ENCODE measurements at regions not wholly inside any gene's neighbourhood (a gene's known extent, or its start where the extent isn't known, plus 50 kb on each side); places are given as distances from the start of the nearest gene placed in this dataset.
A peak's percentile ranks its signal among the peaks of the same experiment; 100 is the strongest.
"Not testable (repeated sequence)": the region's sequence is repeated elsewhere in the genome, so short reads cannot be mapped to it uniquely, and the experiment has no call there.

- intact Hi-C loops (cut with DNase I) = no loop called here
- no peak for ATAC-seq
- no peak for DNase-seq (ENCODE audit: low spot score)
Measured at GRCh38 chr7:131726031-131726430, 169.6 kb upstream of the PODXL start.

- no peak for ATAC-seq
- DNase-seq (ENCODE audit: low spot score) = no peak
- intact Hi-C loops (cut with DNase I) = no loop called here
Measured at GRCh38 chr7:131724776-131725345, 168.4 kb upstream of the PODXL start.

- no peak for ATAC-seq
Measured at GRCh38 chr7:131723926-131724325, 167.5 kb upstream of the PODXL start.

GRCh38 chr7:131722371-131722770, 165.9 kb upstream of the PODXL start:
- ATAC-seq (no peak), DNase-seq (ENCODE audit: low spot score) (no peak)
- intact Hi-C loops (cut with DNase I) = no loop called here

More at GRCh38 chr7:131723926-131724325, 167.5 kb upstream of the PODXL start:
- intact Hi-C loops (cut with DNase I) = no loop called here
- no peak for DNase-seq (ENCODE audit: low spot score)

GRCh38 chr7:131721660-131722059, 165.2 kb upstream of the PODXL start:
- no peak for ATAC-seq
- intact Hi-C loops (cut with DNase I) = no loop called here
- no peak for DNase-seq (ENCODE audit: low spot score)

- intact Hi-C loops (cut with DNase I) = no loop called here
- DNase-seq (ENCODE audit: low spot score) (no peak), ATAC-seq (no peak)
Measured at GRCh38 chr7:131720703-131721102, 164.3 kb upstream of the PODXL start.

- DNase-seq (ENCODE audit: low spot score) (no peak), ATAC-seq (no peak)
- intact Hi-C loops (cut with DNase I) = no loop called here
Measured at GRCh38 chr7:131717181-131717580, 160.8 kb upstream of the PODXL start.

- intact Hi-C loops (cut with DNase I) = no loop called here
- DNase-seq (ENCODE audit: low spot score) (no peak), ATAC-seq (no peak)
Measured at GRCh38 chr7:131699323-131699722, 142.9 kb upstream of the PODXL start.

GRCh38 chr7:131692131-131692960, 135.9 kb upstream of the PODXL start:
- DNase-seq (ENCODE audit: low spot score) (no peak), ATAC-seq (peak; percentile 65)
- intact Hi-C loops (cut with DNase I) = no loop called here

- intact Hi-C loops (cut with DNase I) = no loop called here
- ATAC-seq = no peak
- no peak for DNase-seq (ENCODE audit: low spot score)
Measured at GRCh38 chr7:131691454-131692130, 135.2 kb upstream of the PODXL start.

GRCh38 chr7:131690441-131690840, 134.0 kb upstream of the PODXL start:
- DNase-seq (ENCODE audit: low spot score) = no peak
- intact Hi-C loops (cut with DNase I) = no loop called here
- no peak for ATAC-seq

GRCh38 chr7:131689662-131690234, 133.3 kb upstream of the PODXL start:
- no peak for DNase-seq (ENCODE audit: low spot score)
- no peak for ATAC-seq
- intact Hi-C loops (cut with DNase I) = no loop called here

- intact Hi-C loops (cut with DNase I) = no loop called here
- peak; percentile 73 for ATAC-seq
- DNase-seq (ENCODE audit: low spot score) = peak; percentile 80
Measured at GRCh38 chr7:131688738-131689661, 132.6 kb upstream of the PODXL start.

- intact Hi-C loops (cut with DNase I) = no loop called here
- no peak for DNase-seq (ENCODE audit: low spot score)
- no peak for ATAC-seq
Measured at GRCh38 chr7:131687296-131687695, 130.9 kb upstream of the PODXL start.

- DNase-seq (ENCODE audit: low spot score) = no peak
- ATAC-seq = no peak
- intact Hi-C loops (cut with DNase I) = no loop called here
Measured at GRCh38 chr7:131686833-131687232, 130.4 kb upstream of the PODXL start.

- intact Hi-C loops (cut with DNase I) = no loop called here
- ATAC-seq = no peak
- no peak for DNase-seq (ENCODE audit: low spot score)
Measured at GRCh38 chr7:131683536-131684125, 127.2 kb upstream of the PODXL start.

GRCh38 chr7:131681961-131682360, 125.5 kb upstream of the PODXL start:
- ATAC-seq = no peak
- no peak for DNase-seq (ENCODE audit: low spot score)
- intact Hi-C loops (cut with DNase I) = no loop called here

- ATAC-seq; intact Hi-C loops (cut with DNase I): not testable (repeated sequence)
Measured at GRCh38 chr7:131679071-131679470, 122.6 kb upstream of the PODXL start.

More at GRCh38 chr7:131679071-131679470, 122.6 kb upstream of the PODXL start:
- not testable (repeated sequence) for DNase-seq (ENCODE audit: low spot score)

Data from sciatic nerve (tissue), 2 donors.